GM18858 (cell line): ENCODE measurements at regions not wholly inside any gene's neighbourhood (a gene's known extent, or its start where the extent isn't known, plus 50 kb on each side); places are given as distances from the start of the nearest gene placed in this dataset.

ENCODE experiments used
- ATAC-seq: cut with Tn5 transposase; IDR thresholded peaks from one replicate; pipeline ENCODE4 v1.9.1; 2021; ENCODE audit not compliant: unreplicated experiment

DNA sequence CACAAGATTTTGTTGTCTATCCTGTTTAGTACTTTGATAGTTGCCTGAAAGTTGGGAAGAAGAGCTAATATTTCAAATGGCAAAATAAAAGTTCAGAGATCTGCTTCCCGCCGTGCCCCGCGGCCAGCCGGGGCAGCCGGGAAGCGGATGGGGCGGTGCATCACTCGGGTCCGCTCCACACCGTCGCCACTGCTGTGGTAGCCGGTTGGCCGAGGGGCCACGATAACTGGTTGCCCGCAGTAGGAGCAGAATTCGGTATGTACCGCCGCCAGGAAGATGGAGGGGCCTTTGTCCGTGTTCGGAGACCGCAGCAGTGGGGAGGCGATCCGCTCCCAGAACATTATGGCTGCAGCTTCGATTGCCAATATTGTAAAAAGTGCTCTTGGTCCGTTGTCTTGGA, 427.2 kb upstream of the PDE3A start:
- no peak for ATAC-seq

GRCh38 chr12:19945559-19946435, 422.5 kb upstream of the PDE3A start:
- no peak for ATAC-seq

GRCh38 chr12:19946550-19946949, 421.8 kb upstream of the PDE3A start:
- no peak for ATAC-seq

DNA sequence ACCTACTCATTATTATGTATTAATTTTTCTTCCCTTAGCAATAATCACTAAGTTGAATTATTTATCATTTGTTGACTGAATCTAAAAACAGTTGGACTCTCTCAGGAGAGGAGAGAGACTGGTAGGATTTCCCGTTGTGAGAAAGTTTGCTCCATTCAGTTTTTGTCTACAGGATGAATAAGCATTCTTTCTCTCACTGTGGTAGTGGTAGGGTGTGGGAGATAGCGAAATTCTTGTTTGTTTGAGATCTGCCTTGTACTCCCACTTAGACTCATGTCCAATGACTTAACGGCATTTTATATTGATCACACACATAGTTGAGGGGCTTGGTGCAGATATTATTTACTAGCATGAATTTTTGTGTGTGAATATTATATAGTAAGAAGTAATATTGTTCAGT, 421.0 kb upstream of the PDE3A start:
- no peak for ATAC-seq

DNA sequence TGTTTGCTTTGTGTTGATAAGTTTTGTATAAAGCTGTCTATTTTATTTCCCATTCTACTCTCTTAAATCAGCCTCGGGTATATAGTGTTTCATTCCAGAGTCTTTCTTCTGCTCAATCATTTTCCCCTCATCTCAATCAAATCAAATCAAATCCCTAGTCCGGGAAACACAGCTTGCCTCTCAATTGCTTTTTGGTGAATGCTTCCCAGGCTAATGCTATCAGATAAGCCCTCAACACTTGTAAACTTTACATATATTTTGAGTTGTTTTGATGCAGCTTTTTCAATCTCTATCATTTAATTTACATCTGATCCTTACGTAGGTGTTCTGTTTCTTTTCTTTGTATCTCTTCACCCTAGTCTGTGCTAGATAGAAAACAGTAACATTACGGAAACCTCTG, 416.7 kb upstream of the PDE3A start:
- no peak for ATAC-seq

GRCh38 chr12:19953734-19954133, 414.6 kb upstream of the PDE3A start:
- ATAC-seq = no peak

GRCh38 chr12:19954163-19954562, 414.2 kb upstream of the PDE3A start:
- no peak for ATAC-seq

DNA sequence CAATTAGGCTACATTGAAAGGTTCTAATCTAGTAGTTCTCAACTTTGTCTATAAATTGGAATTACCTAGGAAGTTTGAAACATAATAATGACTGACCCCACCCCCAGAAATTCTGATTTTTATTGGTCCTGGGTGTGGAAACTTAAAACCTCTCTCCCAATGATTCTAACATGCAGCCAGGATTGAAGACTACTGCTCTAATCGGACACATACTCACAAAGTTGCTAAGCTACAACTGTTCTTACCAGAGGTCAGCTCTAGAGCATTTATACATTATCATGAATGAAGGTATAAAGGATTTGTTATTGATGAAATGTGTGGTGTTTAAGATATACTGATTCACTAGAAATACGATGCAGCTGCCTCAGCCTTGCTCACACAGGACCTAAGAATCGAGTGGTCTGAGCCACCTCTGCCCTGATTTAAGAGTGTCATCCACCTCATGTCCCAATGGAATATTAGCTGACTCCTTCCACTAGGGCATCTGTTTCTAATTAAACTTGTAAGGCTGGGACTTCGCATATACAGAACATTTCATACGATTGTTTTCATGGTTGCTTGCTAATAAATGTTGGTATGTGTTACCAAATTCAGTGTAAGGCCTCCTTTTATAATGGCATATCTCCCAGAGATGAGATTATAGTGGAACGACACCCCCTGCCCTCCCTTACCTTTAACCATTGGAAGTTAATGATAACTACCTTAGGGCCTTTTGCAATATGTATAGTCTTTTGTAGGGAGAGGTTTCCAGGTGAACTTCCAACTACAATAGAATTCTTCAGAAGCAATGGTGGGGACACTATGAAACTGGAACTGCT, 410.8 kb upstream of the PDE3A start:
- no peak for ATAC-seq

DNA sequence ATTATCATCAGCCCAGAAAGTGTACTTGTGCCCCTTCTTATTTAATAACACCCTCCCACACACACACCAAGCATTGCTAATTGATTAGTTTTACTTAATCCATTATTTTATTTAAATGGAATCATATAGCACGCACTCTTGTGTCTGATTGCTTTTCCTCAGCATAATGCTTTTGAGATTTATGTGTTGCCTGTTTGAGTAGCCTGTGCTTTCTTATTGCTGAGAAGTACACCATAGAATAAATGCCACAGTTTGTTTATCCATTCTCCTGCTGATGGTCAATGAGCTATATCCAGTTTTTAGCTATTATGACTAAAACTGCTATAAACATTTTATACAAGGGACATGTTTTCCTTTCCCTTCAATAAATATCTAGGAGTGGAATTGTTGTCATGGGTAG, 409.9 kb upstream of the PDE3A start:
- no peak for ATAC-seq

- ATAC-seq = no peak
Observed at GRCh38 chr12:19959353-19959752, 409.0 kb upstream of the PDE3A start.

- ATAC-seq = no peak
Observed at GRCh38 chr12:19960527-19960926, 407.8 kb upstream of the PDE3A start.

GRCh38 chr12:19962192-19962591, 406.1 kb upstream of the PDE3A start:
- no peak for ATAC-seq

GRCh38 chr12:19963972-19964371, 404.4 kb upstream of the PDE3A start:
- ATAC-seq = no peak

- ATAC-seq = no peak
Observed at GRCh38 chr12:19964549-19964948, 403.8 kb upstream of the PDE3A start.

GRCh38 chr12:19965196-19966038, 402.9 kb upstream of the PDE3A start:
- no peak for ATAC-seq

DNA sequence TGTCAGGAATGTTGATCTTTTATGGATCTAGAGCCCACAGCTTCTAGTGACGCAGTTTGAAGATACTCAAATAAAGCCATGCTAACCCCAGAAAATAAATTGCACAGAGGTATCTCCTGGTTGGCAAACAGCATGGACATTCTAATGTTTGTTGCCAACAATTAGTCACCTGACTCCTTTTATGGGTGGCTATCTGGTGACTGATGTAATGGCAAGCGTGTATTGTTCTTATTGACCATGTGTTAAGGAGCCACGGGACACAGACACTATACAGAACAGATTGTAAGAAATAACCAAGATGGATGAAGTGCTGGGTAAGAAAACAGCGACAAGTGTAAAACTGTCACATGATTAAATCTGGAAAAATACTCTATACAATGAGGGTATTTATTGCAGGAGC, 401.3 kb upstream of the PDE3A start:
- ATAC-seq = no peak

GRCh38 chr12:19967431-19967830, 400.9 kb upstream of the PDE3A start:
- ATAC-seq = no peak

- no peak for ATAC-seq
Observed at GRCh38 chr12:19970116-19970515, 398.2 kb upstream of the PDE3A start.

DNA sequence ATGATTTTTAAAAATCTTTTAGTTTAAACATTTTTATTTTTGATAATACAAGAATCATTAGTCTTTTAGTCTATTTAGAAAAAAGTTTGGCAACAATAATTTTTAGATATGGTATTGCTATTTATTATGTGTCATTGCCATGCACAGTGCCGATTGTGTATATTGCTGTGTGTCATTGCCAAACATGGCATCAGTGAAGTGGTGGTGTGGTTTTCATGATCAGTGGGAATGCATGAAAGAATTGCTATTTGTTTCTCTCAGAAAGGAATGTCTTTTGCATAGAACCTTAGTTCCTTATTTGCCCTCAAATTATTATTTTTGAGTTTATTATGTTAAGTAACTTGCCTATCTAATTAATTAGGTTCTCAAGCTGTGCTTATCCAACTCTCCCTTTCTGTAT, 397.5 kb upstream of the PDE3A start:
- no peak for ATAC-seq

GRCh38 chr12:19971361-19972280, 396.7 kb upstream of the PDE3A start:
- no peak for ATAC-seq
